Parathyroid adenoma (tissue), 2 donors: ENCODE measurements at regions not wholly inside any gene's neighbourhood (a gene's known extent, or its start where the extent isn't known, plus 50 kb on each side); places are given as distances from the start of the nearest gene placed in this dataset.

Source experiments
- H2AFZ ChIP-seq: fragments of 300-600 bp; sonication (generic); one replicate; pipeline ENCODE4 v1.7.0; 2017; ENCODE audit warnings: antibody characterized with exemption, mild to moderate bottlenecking
- H3K27ac ChIP-seq: fragments of 300-600 bp; sonication (generic); one replicate; pipeline ENCODE4 v1.7.0; 2017
- H3K27me3 ChIP-seq: fragments of 300-600 bp; sonication (generic); one replicate; pipeline ENCODE4 v1.7.0; 2017; ENCODE audit warnings: low read length; ENCODE audit not compliant: control insufficient read depth, insufficient read depth
- H3K36me3 ChIP-seq: fragments of 300-600 bp; sonication (generic); one replicate; pipeline ENCODE4 v1.7.0; 2017; ENCODE audit warnings: low read length; ENCODE audit not compliant: control insufficient read depth, insufficient read depth
- H3K4me1 ChIP-seq: fragments of 300-600 bp; sonication (generic); one replicate; pipeline ENCODE4 v1.7.0; 2017; ENCODE audit warnings: control low read depth
- H3K4me2 ChIP-seq: fragments of 300-600 bp; sonication (generic); one replicate; pipeline ENCODE4 v1.7.0; 2017; ENCODE audit warnings: low read length
- H3K4me3 ChIP-seq: fragments of 300-600 bp; sonication (generic); one replicate; pipeline ENCODE4 v1.7.0; 2017; ENCODE audit warnings: low read depth, low read length
- H3K79me2 ChIP-seq: fragments of 300-600 bp; sonication (generic); one replicate; pipeline ENCODE4 v1.7.0; 2017; ENCODE audit warnings: control low read depth
- H3K9ac ChIP-seq: fragments of 300-600 bp; sonication (generic); one replicate; pipeline ENCODE4 v1.7.0; 2017; ENCODE audit warnings: mild to moderate bottlenecking
- H3K9me3 ChIP-seq: fragments of 300-600 bp; sonication (generic); one replicate; pipeline ENCODE4 v1.7.0; 2017; ENCODE audit warnings: low read length; ENCODE audit not compliant: control insufficient read depth
- CTCF ChIP-seq: fragments of 300-600 bp; sonication (generic); IDR thresholded peaks from one replicate; pipeline ENCODE4 v1.7.0; 2017; ENCODE audit warnings: antibody characterized with exemption, mild to moderate bottlenecking
- donor health status: primary hyperparathyroidism.

- Histone ChIP-seq H3K9me3 (no peaks in the 10 kb centered on the region), H3K27ac (no peak overlapping the region), H3K36me3 (no peaks in the 10 kb centered on the region), H3K27me3 (no peaks in the 10 kb centered on the region), H3K4me1 (no peaks in the 10 kb centered on the region), H3K4me3 (no peak overlapping the region), H3K79me2 (no peaks in the 10 kb centered on the region), H2AFZ (no peak overlapping the region), H3K4me2 (no peak overlapping the region), H3K9ac (no peak overlapping the region)
- no peak for TF ChIP-seq CTCF
Observed at GRCh38 chr7:1372063-1372462, 87.2 kb downstream of the MICALL2 start.

GRCh38 chr7:1372671-1373379 lies 86.4 kb downstream of the MICALL2 start:
- Histone ChIP-seq H3K4me2 (no peak overlapping the region), H3K9me3 (no peaks in the 10 kb centered on the region), H3K79me2 (no peaks in the 10 kb centered on the region), H3K27me3 (no peaks in the 10 kb centered on the region), H3K27ac (no peak overlapping the region), H3K4me1 (no peaks in the 10 kb centered on the region), H3K36me3 (no peaks in the 10 kb centered on the region), H3K9ac (no peak overlapping the region), H3K4me3 (no peak overlapping the region), H2AFZ (no peak overlapping the region)
- no peak for TF ChIP-seq CTCF

GRCh38 chr7:1377111-1377909 lies 82.0 kb downstream of the MICALL2 start:
- H3K36me3 ChIP-seq, result no peaks in the 10 kb centered on the region
- no peaks in the 10 kb centered on the region for H3K9me3 ChIP-seq
- no peak overlapping the region for H3K4me3 ChIP-seq
- H3K79me2 ChIP-seq, result no peaks in the 10 kb centered on the region
- H3K27ac ChIP-seq, result no peak overlapping the region
- H3K4me1 ChIP-seq, result no peaks in the 10 kb centered on the region
- no peak for TF ChIP-seq CTCF
- H2AFZ ChIP-seq, result no peak overlapping the region
- no peak overlapping the region for H3K4me2 ChIP-seq
- no peak overlapping the region for H3K9ac ChIP-seq
- H3K27me3 ChIP-seq, result no peaks in the 10 kb centered on the region

- H2AFZ ChIP-seq, result no peak overlapping the region
- no peaks in the 10 kb centered on the region for H3K9me3 ChIP-seq
- no peaks in the 10 kb centered on the region for H3K27me3 ChIP-seq
- no peak overlapping the region for H3K27ac ChIP-seq
- no peak overlapping the region for H3K4me2 ChIP-seq
- no peak for TF ChIP-seq CTCF
- H3K4me1 ChIP-seq, result no peaks in the 10 kb centered on the region
- no peaks in the 10 kb centered on the region for H3K36me3 ChIP-seq
- H3K9ac ChIP-seq, result no peak overlapping the region
- H3K4me3 ChIP-seq, result no peak overlapping the region
- no peaks in the 10 kb centered on the region for H3K79me2 ChIP-seq
Observed at GRCh38 chr7:1378610-1379601, 80.4 kb downstream of the MICALL2 start.
